Right hindlimb (tissue), 1 donor: ENCODE measurements at regions not wholly inside any gene's neighbourhood (a gene's known extent, or its start where the extent isn't known, plus 50 kb on each side); places are given as distances from the start of the nearest gene placed in this dataset.

ENCODE experiments used
- DNase-seq: peaks from one replicate; pipeline ENCODE4 v3.0.0-alpha.2; 2018

- no peak for DNase-seq
Observed at GRCh38 chr4:57554556-57555092, 444.4 kb upstream of the IGFBP7 start.

- DNase-seq, result no peak
Observed at GRCh38 chr4:57553728-57554127, 443.5 kb upstream of the IGFBP7 start.

- DNase-seq, result peak; percentile 38
Observed at GRCh38 chr4:57550198-57550597, 440.0 kb upstream of the IGFBP7 start.

- DNase-seq, result no peak
Observed at GRCh38 chr4:57548856-57549255, 438.7 kb upstream of the IGFBP7 start.

- no peak for DNase-seq
Observed at GRCh38 chr4:57544811-57545654, 434.8 kb upstream of the IGFBP7 start.

DNA sequence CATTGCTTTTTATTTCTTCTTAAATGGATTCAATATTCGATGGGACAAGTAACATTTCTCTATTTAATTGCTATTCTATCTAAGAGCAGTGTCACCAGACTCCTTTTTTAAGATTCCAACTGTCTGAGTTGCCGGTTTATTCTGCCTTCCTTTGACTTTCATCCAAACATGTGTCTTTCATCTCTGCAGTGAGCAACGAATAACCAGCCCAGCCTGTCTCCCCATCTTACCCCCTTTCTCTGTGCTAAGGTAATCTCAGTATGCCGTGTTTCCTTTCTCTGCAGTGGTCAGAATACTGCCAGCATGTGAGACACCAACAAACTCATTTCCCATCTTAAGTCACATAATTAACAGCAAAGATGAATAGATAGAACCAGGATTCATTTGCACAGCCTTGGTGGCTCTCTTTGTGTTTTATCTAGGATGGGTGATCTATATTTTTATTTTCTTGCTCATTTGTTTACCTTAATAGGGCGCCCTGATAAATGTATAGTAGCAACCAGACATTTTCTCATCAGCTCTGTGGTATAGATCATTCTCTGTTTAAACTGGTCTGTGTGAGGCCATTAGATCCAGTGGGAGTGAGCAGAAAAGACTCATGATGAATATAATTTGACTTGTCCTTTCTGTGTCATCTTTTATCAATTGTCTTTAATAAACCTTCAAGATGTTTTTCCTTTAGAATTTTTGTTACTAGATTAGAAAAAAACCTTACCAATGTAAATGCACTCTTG lies 394.8 kb upstream of the IGFBP7 start:
- DNase-seq, result no peak

GRCh38 chr4:57504139-57504538 lies 394.0 kb upstream of the IGFBP7 start:
- no peak for DNase-seq

- peak; percentile 86 for DNase-seq
Observed at GRCh38 chr4:57501720-57502119, 391.5 kb upstream of the IGFBP7 start.

DNA sequence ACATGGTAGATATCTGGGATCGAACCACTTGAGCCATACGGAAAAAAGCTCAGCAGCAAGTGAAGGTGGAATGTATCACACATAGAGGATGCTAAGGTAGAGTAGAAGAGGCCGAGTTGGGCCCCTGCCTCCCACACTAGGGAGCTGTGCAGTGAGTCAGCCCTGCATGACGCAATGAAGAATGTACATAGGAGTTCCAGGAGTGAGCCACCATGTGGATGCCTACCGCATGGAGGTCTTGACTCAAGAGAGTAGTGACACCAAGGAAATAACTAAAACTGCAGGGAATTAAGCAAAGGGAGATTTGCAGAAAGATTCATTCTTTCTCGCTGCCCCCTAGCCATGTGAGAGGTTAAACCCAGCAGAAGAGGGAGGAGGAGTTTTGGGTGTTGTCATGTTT lies 389.6 kb upstream of the IGFBP7 start:
- DNase-seq, result no peak

DNA sequence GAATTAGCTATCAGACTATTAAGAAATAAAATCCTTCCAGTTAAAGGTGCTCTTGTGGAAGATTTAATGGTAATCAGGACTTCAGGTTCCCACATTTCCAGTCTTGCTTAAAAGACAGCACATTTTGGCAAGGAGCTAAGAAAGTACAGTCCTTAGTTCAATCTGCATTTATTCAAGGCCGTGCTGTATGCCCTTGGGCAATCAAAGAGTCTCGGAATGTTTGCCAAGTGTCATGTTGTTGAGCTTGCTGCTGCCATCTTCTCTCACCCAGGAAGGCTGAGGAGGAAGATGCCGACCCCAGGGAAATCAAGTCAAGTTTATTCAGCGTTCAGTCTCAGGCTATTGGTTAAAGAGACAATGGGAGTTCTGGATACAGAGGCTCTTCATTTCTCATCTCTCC lies 388.1 kb upstream of the IGFBP7 start:
- no peak for DNase-seq

DNA sequence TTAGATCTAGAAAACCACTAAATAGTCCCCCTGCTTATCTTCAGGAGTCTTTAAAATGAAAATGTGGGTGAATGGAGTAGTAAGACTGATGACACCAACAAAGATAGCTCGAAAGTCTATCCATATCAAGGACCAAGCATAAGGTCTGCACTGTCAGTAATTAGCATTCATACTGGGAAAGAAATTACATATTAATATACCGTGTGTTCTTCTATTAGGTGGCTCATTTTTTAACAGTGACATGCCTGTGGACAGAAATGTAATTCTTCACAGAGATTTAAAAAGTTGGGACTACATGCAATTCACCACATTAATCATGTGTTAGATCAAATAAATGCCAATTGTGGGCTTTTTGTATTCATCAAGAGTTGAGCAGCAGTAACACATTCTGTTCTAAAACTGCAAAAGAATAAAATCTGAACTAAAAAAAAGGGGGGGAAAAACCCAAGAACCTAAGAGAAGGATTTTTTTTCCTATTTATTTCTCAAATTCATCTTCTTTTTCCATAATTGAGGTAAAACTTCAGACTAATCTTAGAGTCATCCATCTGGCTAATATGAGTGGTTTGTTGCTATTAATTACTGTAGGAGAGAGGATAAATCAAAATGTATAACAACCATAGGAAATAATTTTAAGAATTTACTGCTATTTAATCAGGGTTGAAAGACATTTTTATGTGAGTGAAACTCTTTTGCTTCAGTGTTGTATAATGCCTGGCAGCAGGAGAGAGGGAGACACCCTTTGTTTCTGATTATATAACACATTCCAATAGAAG lies 386.7 kb upstream of the IGFBP7 start:
- no peak for DNase-seq

DNA sequence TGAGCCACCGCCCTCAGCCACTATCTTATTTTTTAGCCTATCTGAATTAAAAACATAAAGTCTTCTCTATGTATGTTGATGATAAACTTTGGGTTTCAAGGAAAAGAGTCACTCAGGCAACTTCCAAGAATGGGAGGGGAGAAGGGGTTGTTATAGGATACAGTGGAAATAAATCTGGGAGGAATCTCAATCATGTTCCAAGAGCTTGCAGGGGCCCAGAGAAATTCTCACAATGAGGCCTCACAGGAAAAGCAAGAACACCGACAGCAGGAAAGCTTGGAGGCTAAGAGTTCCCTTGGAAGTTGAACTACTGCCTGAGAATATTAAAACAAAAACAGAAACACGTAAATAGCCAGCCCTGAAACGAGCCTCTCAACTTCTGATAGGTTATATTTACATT lies 384.6 kb upstream of the IGFBP7 start:
- DNase-seq, result peak; percentile 64

GRCh38 chr4:57492251-57492878 lies 382.2 kb upstream of the IGFBP7 start:
- no peak for DNase-seq

GRCh38 chr4:57491388-57491787 lies 381.2 kb upstream of the IGFBP7 start:
- no peak for DNase-seq

- DNase-seq, result no peak
Observed at GRCh38 chr4:57490520-57491255, 380.5 kb upstream of the IGFBP7 start.

DNA sequence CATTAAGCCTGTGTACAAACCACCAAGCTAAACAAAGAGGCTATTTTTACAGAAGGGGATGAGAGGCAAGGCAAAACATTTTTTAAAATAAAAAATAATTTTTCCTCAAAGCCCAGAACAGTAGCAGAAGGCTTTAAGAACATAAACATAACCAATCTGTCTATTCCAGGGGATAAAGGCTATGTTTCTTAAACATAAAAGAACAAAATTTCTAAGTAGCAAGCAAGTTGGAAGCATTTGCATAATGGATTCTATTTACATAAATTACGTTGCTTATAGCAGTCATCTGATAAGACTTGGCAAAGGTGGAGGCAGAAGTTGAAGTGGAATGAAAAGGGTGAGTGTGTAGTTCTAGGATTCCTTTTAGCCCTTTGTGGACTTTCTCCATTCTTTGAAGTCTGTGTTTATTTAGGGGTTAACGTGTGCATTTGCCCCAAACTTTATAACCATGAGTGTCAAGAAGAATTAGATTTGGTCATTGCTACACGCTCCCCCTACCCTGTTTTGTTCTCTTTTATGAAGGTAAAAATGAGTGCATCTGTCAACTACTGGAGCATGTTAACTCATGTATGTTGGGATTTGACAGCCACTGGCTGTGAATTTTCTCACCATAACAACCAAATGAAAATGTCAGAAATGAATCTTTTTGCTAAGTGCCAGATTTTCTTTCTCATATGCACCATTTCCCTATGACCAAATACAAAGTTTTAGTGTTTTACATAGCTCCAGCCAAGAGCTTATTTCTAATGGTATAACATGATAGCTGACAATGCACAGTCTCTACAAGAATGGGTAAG lies 378.4 kb upstream of the IGFBP7 start:
- no peak for DNase-seq

- DNase-seq, result no peak
Observed at GRCh38 chr4:57475424-57475823, 365.2 kb upstream of the IGFBP7 start.

DNA sequence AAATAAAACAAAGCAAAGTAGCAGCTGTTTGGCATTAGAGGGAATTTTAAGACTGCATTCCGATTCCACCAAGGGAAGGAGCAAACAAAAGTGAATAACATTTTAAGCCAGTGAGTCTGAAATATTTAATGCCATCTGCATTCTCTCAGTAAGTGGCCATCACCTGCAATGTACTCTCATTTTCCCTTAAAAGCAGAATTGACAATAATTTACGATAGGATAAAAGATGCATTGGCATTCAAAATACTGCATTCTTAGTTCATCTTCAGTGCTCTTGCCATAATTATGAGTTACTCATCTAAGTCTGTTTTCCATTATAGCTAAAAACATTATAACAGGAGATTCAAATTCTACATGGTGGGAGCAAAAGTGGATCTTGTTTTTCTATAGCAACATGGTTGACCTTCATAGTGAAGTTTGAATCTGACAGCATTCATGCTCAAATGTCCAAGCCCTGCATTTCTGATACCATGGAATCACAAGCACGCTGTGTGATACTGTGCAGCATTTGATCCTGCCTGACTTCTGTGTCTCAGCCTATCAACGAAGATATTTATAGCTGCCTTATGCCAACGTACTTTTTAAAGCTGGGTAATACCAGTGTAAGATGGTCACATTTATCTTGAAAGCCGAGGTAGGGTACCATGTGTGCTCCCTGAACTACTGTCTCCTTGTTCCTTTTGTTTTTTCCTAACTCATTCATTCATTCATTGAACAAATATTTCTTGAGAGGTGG lies 355.3 kb upstream of the IGFBP7 start:
- DNase-seq, result no peak

DNA sequence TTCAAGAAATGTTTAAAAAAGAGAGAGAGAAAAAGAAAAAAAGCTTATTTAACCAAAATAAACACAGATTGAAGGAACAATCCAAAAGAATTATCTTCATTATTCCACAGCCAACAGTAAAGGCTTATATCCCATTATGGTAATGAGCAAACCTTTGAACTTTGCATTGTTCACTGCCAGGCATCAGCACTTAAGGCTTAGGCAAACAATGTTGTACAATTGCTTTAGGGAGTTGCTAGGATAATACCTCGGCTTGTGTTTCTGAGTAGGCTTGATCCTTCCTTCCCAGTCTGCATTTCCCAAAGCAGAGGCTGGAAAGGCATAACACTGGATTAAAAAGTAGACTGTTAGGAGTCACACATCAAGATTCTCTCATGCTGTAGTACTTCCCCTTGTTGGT lies 352.7 kb upstream of the IGFBP7 start:
- DNase-seq, result no peak

DNA sequence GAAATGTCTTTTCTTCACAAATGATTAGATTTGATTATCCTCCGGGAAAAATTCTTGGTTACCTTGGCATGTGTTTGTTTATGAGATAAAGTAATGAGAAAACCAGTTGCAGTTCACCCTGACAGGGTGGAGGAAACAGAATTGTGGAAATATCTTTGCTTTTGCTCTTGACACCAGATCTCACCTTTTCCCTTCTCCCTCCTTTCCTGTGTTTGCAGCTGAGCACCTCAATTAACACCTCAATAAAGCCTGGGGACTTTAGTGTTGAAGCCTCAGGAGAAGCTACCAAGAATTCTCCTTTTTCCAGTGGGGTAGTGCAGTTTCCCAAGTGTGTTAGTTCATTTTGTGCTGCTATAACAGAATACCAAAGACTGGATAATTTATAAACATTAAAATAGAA lies 350.8 kb upstream of the IGFBP7 start:
- DNase-seq, result no peak
